HS-5 (cell line): ENCODE measurements at regions not wholly inside any gene's neighbourhood (a gene's known extent, or its start where the extent isn't known, plus 50 kb on each side); places are given as distances from the start of the nearest gene placed in this dataset.

Experiments
- DNase-seq: peaks from one replicate; pipeline ENCODE4 v3.0.0-alpha.2; 2012; ENCODE audit warnings: low read depth

DNA sequence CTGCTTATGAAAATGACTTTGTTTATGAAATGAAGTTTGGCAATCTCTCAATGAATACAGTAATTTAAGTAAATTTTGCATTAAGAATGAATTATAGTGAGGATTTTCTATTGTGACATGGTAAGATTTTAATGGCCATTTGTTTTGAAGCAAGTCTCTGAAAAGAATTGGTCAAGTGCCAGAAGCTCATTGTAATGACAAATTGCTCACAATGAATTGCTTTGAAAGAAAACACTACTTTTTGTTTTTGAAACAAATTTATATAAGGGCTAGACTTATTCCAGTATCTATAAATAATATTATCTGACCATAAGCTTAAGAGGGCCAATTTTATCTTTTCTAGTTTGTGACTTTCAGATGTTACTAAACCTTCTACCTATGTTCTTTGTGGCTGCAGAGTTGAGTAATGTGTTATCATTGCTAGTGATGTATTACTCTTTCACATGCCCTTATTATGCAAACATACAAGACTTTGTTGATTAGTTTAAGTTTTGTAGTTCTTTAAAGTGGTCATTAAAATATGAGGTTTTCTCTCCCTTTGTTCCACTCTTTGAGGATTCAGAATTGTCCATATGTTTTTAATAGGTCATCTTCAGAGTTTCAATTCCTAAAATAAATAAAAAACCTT, 93.0 kb upstream of the ZNF608 start:
- no peak for DNase-seq

DNA sequence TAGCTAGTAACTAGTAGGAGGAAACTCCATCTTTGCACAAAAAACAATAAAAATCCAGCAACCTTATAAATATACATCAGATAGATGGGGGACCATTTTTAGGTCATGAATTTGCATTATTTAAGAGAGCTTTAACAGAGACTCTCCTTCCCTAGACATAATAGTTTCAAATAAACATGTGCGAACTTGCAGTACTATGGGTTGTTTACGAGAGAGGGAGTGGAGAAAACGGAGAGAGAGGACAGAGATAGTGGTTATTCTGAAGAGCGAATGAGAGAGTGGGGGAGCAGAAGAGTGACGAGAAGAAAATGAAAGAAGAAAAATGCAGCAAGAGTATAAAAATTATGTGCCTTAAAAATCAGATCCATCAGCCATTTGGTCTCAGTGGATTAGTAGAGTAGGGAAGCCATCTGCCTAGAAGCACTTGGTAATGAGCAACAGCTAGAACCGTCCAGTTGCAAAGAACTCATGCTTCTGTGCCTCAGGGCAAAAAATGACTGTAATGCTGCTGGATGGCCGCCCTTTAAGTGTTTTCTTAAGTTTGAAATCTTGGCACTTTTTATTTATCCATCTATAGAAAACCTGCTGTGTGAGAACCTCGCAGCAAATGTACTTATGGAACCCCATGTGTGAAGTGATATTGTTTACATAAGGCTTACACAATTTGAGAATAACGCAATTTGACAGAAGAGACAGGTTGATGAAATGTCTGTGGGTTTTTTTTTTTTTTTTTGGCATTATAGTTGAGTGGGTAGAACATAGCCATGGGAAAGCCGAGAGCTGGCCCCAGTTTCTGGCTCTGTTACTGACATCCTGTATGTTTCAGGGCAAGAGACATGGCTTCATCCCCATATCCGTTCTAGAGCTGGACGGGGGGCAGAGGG, 95.6 kb upstream of the ZNF608 start:
- DNase-seq = no peak

DNA sequence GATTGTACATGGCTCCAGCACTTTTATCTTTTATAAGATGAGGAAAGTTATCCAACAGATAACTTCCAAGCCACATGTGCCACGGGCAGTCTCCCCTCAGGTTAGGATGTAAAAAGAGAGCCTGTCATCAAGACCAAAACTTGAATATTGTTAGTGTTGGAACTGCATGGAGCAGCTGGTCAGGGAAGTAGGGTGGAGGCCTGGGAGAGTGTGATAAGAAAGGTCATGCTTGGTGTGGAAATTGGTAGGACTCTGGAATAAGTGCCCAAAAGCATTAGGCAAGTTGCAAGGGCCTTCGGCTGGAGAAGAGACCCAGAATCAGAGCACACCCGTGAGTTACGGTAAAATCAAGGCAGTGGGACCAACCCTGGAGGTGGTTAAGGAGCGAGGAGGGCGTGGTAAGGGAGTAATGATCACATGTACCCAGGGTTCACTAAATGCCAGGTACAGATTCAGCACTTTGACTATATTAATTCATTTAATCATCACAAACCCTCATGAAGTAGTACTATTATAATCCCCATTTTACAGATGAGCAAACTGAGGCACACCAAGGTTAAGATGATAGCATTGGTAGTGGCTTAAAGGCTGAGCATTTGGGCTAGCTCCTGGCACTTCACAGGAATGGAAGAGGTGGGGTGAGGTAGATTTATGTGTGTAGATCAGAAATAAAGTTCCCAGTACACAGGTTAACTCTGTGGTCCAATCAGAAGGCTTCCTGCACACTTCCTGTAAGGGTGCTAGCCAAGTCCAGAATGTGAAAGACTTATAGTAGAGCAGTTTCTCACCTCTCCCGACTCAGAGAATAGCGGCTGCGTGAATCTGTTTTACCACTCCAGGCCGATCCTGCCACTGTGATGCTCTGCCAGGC, 96.5 kb upstream of the ZNF608 start:
- DNase-seq = no peak

DNA sequence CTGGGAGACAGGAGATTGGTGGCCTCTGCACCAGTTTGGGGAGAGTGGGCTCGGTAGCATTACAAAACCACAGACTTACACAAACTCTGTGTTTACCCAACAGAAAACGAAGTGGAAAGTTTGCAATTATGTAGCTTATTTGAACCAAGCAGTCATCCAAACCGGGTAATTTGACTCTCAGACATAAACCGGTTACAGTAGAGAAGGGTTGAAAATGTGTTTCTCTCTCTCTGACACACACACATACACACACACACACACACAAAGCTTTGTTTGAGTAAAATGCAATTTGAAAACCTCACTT, 97.1 kb upstream of the ZNF608 start:
- no peak for DNase-seq

DNA sequence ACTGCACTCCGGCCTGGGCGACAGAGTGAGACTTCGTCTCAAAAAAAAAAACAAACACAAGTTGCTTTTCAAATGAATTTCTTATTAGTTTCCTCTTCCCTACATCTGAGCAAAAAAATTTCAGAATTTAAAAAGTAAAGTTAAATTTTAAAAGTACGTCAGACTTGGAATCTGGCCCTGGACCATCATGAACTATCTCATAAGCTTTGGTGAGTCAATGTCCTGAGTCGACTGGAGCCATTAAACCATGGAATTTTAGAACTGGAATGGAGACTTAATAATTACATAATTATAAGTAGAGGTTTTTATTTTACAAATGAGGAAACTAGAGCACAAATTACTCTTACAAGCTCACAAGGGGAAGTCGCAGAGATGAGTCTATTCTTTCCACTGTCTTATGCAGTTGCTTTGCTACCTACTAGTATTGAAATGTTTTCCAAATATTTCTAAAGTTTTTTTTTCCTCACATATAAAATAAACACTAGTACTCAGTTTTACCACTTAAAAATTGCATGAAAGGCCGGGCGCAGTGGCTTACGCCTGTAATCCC, 98.0 kb upstream of the ZNF608 start:
- no peak for DNase-seq

DNA sequence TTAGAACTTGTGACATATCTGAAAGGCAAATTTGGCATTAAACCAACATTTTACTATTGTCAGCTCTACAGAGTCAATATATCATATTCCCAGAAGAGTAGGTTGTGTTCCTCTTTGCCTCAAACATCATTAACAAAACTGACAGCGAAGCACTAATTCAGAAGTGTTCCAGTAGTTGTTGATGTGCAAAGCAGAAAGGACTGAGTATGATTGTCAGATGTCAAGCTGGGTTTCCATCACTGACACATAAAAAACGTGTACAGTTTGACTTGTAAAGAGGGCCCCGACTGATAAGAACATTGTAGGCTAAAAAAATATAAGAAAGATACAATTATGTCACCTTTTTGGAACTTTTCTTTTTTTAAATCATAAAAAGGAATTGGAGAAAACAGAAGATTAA, 101.5 kb upstream of the ZNF608 start:
- no peak for DNase-seq

DNA sequence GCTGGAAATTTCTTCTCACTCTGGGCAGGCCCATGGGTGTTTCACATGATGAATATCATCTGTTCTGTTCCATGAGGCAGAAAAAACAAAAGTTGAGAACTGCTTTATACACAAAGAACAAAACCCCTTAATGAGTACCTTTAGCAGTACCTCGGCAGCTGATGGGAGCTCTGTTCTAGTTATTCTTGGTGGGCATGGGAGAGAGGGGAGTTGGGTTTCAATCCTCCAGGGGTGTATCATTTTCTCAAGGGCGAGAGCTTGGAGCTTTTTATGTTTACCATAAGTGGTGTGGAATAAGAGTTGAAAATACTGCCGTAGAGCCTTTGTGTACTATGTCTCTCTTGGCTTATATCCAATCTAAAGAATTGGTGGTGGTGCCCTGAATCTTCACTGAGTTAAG, 103.3 kb upstream of the ZNF608 start:
- no peak for DNase-seq

DNA sequence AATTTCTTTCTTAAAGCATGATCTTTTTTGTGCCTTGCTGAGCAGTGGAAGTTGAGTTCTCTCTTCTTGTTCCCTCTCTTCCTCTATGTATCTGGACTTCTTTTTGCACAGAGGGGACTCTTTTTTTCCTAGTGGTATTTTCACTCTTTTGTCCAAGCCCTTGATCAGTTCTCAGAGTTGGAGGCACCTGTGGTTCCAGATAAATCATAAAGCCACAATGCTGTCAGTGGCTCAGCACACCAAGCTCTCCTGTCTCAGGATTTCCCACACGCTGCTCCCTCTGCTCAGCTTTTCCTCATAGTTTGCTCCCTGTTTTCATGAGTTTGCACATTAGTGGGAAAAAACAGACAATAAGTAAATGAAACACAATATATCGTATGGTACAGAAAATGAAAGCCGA, 110.3 kb upstream of the ZNF608 start:
- no peak for DNase-seq

DNA sequence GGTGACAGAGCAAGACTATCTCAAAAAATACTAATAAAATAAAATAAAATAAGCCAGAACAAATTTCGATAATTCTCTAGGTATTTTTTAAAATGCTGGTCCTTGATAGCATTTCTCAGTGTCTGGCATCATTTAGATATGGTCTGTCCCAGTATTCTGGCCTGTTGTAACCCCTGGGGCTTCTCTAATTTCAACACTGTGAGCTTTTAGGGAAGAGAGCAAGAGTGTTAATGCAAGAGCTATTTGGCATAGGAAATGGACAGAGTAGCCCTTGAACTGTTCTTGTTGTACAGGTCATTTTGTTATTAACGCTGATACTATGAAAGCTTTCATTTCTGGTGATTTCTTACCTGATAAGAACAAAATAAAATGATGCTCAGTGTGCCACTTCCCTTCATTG, 112.2 kb upstream of the ZNF608 start:
- DNase-seq = no peak

DNA sequence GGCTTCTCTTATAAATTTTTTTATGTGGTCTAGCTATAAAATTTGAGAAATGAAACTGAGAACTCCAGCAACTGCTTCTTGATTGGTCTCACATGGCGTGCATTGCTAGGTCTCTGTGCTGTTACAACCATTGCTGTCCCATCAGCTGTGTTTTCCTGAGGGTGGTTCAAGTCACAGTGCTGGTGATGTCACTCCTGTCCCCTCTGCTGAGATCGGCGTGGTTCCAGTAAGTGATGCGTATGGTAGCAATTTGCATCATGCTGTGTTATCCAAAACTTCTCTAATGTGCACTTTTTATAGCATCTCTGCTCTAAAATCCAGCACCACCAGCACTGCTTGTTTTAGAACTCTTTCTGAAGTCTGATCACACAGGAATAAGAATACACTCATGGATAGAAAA, 112.6 kb upstream of the ZNF608 start:
- DNase-seq = no peak

DNA sequence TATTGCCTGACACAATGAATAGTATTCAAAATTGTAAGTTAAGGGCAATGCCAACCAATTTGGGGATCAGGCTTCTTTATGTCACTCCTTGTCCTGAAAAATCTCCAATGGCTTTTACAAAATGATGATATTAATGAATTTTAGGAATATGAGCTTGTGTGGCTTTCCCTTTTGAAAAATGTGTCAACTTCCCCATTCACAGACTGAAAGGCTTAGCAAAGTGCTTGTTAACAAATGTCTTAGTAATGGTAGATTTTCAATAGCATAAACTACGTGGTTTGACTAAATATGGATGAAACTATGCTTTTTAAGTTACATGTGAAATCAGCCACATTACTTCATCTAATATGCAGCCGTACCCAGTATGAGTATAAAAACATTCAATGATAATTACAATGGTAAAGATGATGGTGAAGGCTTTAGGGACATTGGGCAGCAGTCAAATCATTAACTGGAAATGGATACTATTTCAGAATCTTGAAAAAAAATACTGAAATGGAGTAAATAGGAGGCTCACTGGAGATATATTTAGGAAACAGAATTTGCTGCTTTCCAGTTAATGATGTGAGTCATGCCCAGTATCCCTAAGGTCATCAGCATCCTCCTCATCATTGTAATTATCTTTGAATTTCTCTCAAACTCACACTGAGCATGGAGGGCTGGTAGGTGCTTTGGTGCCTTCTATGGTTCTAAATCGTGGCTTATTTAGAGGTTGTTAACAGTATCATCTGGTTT, 113.3 kb upstream of the ZNF608 start:
- no peak for DNase-seq

DNA sequence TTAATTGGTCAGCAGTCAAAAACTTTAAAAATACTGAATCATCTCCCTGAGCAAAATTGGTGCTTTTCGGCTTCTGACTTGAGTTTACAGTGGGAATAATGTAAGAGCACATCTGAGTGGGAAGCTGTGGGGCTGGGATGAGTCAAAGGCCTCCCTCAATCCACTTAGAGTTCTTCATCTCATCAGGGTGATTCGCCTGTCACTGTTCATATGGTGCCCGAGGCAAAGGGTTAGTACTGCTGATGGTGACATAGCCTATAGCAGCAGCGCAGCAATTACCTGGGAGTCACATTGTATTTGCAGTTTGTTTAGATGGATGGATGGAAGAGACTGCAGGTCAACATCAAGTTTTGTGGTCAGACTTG, 113.8 kb upstream of the ZNF608 start:
- DNase-seq = no peak

DNA sequence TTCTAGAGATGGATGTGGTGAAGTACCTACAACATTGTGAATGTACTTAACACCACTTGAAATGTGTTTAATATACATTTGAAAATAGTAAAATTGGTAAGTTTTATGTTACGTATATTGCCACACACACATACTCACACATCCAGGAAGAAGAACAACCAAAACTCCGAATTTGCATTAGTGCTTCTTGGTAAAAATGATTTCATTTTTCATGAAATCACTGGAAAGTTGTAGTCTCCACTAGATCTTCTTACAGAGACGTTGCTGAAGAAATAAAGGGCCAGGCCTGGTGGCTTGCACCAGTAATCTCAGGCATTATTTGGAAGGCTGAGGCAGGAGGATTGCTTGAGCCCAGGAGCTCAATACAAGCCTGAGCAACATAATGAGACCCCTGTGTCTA, 118.6 kb upstream of the ZNF608 start:
- no peak for DNase-seq

DNA sequence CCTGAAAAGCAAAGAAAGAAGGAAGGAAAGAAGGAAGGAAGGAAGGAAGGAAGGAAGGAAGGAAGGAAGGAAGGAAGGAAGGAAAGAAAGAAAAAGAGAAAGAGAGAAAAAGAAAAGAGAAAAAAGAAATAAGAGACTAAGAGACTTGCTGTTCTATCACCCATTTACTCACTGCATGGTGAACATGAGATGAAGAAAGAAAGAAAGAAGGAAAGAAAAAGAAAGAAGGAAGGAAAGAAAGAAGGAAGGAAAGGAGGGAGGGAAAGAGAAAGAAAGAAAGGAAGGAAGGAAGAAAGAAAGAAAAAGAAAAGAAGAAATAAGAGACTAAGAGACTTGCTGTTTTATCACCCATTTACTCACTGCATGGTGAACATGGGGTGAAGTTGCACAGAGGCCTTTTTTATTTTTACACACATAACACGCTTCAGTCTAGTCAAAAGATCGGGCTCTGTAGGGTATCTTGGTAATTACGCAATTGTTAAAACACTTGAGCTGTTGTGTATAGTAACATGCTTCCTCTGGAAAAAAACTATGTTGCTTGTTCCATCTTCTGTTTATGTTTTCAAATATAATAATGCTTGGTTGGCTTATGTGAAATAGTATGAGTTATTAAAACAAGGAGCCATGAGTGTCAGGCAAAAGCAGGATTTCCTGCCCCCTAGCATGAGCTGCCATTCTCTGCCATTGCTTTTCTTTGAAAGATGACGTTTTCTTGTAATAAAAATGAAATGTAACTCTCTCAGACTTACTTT, 119.3 kb upstream of the ZNF608 start:
- DNase-seq = no peak

DNA sequence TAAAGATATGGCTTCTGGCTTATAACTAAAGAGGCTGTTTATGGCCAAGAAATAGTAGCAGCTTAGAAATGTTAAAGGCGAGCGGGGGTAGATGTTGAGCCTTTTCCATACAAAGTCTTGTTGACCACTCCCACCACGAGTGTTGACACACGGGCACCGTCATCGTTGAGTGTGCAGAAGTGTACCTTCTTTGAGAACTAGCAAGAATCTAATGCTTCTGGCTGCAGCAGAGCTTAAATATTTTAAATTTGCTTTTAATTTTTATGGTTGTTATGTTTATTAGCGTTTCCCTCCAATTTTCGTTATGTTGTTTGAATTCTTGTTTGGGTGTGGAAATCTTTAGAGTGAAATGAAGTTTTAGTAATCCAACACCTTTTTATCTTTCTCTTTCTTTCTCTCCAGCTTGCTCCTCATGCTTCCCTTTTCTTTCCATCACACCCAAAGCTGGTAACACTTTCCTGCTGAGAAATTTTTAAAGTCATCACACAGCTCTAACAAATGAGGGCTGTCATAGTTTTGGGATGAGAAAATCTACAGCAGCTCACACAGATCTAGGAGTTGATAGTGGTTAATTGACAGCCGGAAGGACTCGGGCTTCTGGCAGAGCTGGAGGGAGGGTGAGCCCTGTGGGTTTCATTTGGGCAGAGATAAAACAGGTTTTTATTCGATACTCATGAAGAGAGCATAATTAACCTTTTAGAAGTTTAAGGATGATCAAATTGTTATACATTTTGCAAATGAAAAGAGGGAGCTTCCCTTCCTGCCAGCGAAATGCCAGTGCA, 120.1 kb upstream of the ZNF608 start:
- no peak for DNase-seq

DNA sequence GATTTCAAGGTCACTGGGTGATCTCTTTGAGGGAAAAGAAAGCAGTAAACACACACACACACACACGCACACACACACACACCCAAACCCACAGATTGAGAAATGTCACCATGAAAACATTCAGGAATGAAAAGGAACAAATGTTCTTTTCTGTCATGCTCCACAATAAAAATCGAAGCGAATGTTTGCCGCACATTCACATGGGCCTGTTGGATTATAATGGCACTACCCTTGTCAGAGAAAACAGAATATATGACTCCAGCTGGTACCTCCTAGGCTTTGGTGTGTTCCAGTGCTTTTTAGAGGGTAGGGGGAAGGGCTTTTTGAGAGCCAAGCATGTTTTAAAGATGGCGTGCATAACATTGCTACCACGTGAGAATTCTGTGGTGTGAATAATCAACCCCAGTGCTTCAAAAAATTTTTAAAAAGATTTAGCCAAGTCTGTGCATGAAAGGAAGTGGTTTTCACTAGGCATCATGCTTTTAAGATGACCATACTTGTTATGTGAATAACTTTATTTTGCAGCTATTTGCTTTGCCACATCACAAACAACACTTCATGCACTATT, 120.8 kb upstream of the ZNF608 start:
- no peak for DNase-seq

DNA sequence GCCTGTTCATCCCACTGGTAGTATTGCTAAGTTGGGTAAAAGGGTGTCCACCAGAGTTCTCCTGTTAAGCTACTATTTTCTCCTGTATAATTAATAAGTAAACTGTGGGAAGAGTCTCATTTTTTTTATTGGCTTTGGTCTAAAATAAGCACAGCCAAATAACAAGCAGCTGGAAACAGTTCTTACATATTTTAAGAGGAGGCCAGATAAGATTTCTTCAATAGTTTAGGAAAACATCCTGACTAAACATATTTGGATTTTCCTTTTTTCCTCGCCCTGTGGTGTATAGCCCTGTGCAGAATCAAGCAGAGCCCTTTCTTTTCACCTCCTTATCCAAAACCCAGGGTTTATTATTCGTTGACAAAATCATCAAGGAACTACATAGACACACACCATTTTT, 122.2 kb upstream of the ZNF608 start:
- DNase-seq = no peak

DNA sequence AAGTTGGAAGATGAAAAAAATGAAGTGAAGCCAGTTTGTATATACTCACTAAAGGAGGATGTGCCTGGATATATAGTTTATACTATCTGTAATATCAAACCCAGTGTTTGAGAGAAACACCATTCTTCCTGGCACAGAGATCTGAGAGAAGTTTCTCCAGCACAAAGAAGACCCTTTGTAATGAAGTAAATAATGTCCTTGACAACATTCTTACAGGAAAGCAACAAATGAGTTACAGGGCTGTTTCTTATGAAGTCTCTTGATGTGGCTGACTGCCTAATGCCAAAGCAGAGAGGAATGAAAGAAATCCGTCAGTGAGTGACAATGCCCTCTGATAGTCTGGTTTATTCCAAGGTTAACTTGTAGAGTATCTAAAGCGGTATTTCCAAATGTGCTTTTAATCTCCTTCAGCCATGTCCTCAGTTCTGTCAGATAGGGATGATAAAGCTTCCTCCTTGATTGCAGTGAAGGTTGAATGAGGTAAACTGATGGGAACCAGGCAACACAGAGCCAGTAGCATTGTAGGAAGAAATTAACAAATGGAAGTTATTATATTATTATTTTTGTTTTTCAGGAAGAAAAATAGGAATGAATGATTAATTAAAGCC, 123.1 kb upstream of the ZNF608 start:
- no peak for DNase-seq

DNA sequence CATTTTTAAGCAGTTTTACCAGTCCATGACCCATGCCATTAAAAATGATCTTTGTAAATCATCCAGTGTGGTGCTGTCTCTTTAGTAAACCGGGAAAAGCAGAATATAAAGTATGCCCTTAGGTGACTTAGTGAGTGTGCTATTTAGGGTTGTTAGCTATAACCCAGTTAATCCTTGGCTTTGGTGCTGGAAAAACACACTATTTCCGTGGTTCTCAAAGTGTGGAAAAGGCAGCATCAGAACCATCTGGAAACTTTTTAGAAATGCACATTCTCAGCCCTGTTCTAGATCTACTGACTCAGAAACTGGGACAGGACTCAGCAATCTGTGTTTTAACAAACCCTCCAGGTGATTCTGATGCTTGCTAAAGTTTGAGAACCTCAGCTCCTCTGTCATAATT, 123.6 kb upstream of the ZNF608 start:
- no peak for DNase-seq

DNA sequence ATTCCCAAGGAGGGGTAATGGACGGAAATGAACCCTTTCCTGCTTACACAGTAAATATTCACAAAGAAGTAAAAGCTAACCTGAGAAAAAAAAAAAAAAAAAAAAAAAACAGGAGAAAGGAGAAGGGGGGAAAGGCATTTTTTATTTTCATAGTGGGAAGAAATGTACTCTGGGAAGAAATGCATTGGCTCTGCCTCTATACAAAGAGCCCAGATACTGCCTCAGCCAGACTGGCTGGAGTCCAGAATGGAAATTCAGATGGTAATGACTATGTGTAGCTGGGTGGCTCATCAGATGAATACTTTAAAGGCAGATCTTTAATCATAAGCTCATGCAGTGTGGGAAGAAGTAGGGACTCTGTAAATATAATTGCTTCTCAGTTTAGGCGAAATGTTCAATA, 124.9 kb upstream of the ZNF608 start:
- DNase-seq = no peak
